Aorta (tissue), 5 donors: ENCODE measurements at regions not wholly inside any gene's neighbourhood (a gene's known extent, or its start where the extent isn't known, plus 50 kb on each side); places are given as distances from the start of the nearest gene placed in this dataset.

Source experiments
- ATAC-seq: fragments of 200-7000 bp; cut with Tn5 transposase; one replicate; pipeline ENCODE4 v1.9.1; 2022; ENCODE audit warnings: moderate library complexity; ENCODE audit not compliant: low FRiP score
- DNase-seq, 2 donors: peaks; one replicate each; pipeline ENCODE4 v3.0.0-alpha.2; 2020
- H3K27ac ChIP-seq, 2 donors: one replicate each; pipeline ENCODE4 v1.5.1; 2013; ENCODE audit warnings: low read length in 2 of 2, mild to moderate bottlenecking in 2 of 2, moderate library complexity in 2 of 2, control low read depth in 1 of 2, inconsistent platforms in 1 of 2, low read depth in 1 of 2
- H3K27me3 ChIP-seq, 2 donors: one replicate each; pipeline ENCODE4 v1.6.1; 2013; ENCODE audit warnings: control low read depth in 1 of 2, low read length in 1 of 2, mild to moderate bottlenecking in 1 of 2, moderate library complexity in 1 of 2; ENCODE audit not compliant: insufficient read depth in 2 of 2, control insufficient read depth in 1 of 2
- H3K36me3 ChIP-seq, 2 donors: one replicate each; pipeline ENCODE4 v1.6.1; 2013; ENCODE audit warnings: control low read depth in 1 of 2, low read length in 1 of 2, mild to moderate bottlenecking in 1 of 2; ENCODE audit not compliant: insufficient read depth in 2 of 2, control insufficient read depth in 1 of 2
- H3K4me1 ChIP-seq, 2 donors: one replicate each; pipeline ENCODE4 v1.6.1; 2013; ENCODE audit warnings: low read length in 2 of 2, control low read depth in 1 of 2, mild to moderate bottlenecking in 1 of 2, moderate library complexity in 1 of 2; ENCODE audit not compliant: insufficient read depth in 2 of 2, control insufficient read depth in 1 of 2
- H3K4me3 ChIP-seq, 2 donors: one replicate each; pipeline ENCODE4 v1.5.1; 2013; ENCODE audit warnings: low read length in 2 of 2, control low read depth in 1 of 2, mild to moderate bottlenecking in 1 of 2
- H3K9me3 ChIP-seq: one replicate; pipeline ENCODE4 v1.6.1; 2013; ENCODE audit warnings: mild to moderate bottlenecking, low read length; ENCODE audit not compliant: control insufficient read depth
- WGBS, 2 donors: extraction: QIAGEN DNeasy Blood & Tissue Kit; methylation state at CpG; one replicate each; pipeline ENCODE4 v1.1.7; 2013; 5-methylcytosine and 5-hydroxymethylcytosine counted together
- intact Hi-C, 2 donors: fragments of 100-400 bp; cut with DNase I; formaldehyde crosslinking; loops; one replicate each; pipeline versions ENCODE4 v1.14.2 to v1.15.0; 2022
- donor health status: healthy with polysubstance abuse.
- donor health status: Bipolar disorder and iron deficiency.
- donor health status: DM: no; HTN: no; CAD: no.
- donor health status: DM: no; HTN: no; CAD: no.
- donor health status: DM: yes; HTN: yes; CAD: no.

- Histone ChIP-seq H3K9me3 (no peaks in the 10 kb centered on the region), H3K27ac (no peak overlapping the region), H3K27me3 (no peaks in the 10 kb centered on the region), H3K4me3 (no peak overlapping the region), H3K36me3 (no peaks in the 10 kb centered on the region), H3K4me1 (no peaks in the 10 kb centered on the region)
- WGBS, 2 donors: 93 to 95% methylated on average over 2 of the region's 2 CpGs
- intact Hi-C loops: no loop called here
- DNase-seq (no peak), ATAC-seq (no peak)
These were observed 1181.3 kb downstream of the SLITRK1 start for GRCh38 chr13:82701020-82701419.

GRCh38 chr13:82698941-82699340 is 1183.3 kb downstream of the SLITRK1 start:
- H3K27me3 ChIP-seq: no peaks in the 10 kb centered on the region
- no peaks in the 10 kb centered on the region for H3K9me3 ChIP-seq
- ATAC-seq: no peak
- no peaks in the 10 kb centered on the region for H3K4me1 ChIP-seq
- DNase-seq: no peak
- intact Hi-C loops: no loop called here
- no peaks in the 10 kb centered on the region for H3K36me3 ChIP-seq
- no peak overlapping the region for H3K27ac ChIP-seq
- no peak overlapping the region for H3K4me3 ChIP-seq

- Histone ChIP-seq H3K4me1 (no peaks in the 10 kb centered on the region), H3K9me3 (no peaks in the 10 kb centered on the region), H3K36me3 (no peaks in the 10 kb centered on the region), H3K27me3 (no peaks in the 10 kb centered on the region), H3K27ac (no peak overlapping the region), H3K4me3 (no peak overlapping the region)
- no peak for ATAC-seq
- no peak for DNase-seq
- intact Hi-C loops: no loop called here
These were observed 1183.9 kb downstream of the SLITRK1 start for GRCh38 chr13:82698383-82698782.

GRCh38 chr13:82693607-82694006 is 1188.7 kb downstream of the SLITRK1 start:
- H3K36me3 ChIP-seq: no peaks in the 10 kb centered on the region
- no peaks in the 10 kb centered on the region for H3K4me1 ChIP-seq
- DNase-seq (no peak), ATAC-seq (no peak)
- no peaks in the 10 kb centered on the region for H3K27me3 ChIP-seq
- H3K27ac ChIP-seq: no peak overlapping the region
- intact Hi-C loops: no loop called here
- no peaks in the 10 kb centered on the region for H3K9me3 ChIP-seq
- no peak overlapping the region for H3K4me3 ChIP-seq
- WGBS, 2 donors: 88 to 93% methylated on average over 1 of the region's 1 CpG

GRCh38 chr13:82688400-82688994 is 1193.8 kb downstream of the SLITRK1 start:
- Histone ChIP-seq H3K27ac (no peak overlapping the region), H3K4me3 (peak overlapping the region in 1 of 2 donors; percentile 26), H3K27me3 (no peaks in the 10 kb centered on the region), H3K36me3 (no peaks in the 10 kb centered on the region), H3K9me3 (no peaks in the 10 kb centered on the region), H3K4me1 (no peaks in the 10 kb centered on the region)
- 26 to 33% methylated on average over 2 of the region's 2 CpGs for WGBS, 2 donors
- intact Hi-C loops: no loop called here
- ATAC-seq (no peak), DNase-seq (no peak)

GRCh38 chr13:82687884-82688283 is 1194.4 kb downstream of the SLITRK1 start:
- ATAC-seq (no peak), DNase-seq (no peak)
- H3K4me3 ChIP-seq: no peak overlapping the region

GRCh38 chr13:82681535-82681934 is 1200.7 kb downstream of the SLITRK1 start:
- 65 to 81% methylated on average over 4 of the region's 4 CpGs for WGBS, 2 donors
- Histone ChIP-seq H3K9me3 (peaks cover 2% of the 10 kb centered on the region), H3K27ac (no peak overlapping the region), H3K27me3 (no peaks in the 10 kb centered on the region), H3K4me3 (no peak overlapping the region), H3K4me1 (no peaks in the 10 kb centered on the region), H3K36me3 (no peaks in the 10 kb centered on the region)
- intact Hi-C loops: no loop called here
- DNase-seq (no peak), ATAC-seq (no peak)

More at GRCh38 chr13:82687884-82688283, 1194.4 kb downstream of the SLITRK1 start:
- no peak overlapping the region for H3K27ac ChIP-seq
- H3K36me3 ChIP-seq: no peaks in the 10 kb centered on the region
- intact Hi-C loops: no loop called here
- no peaks in the 10 kb centered on the region for H3K9me3 ChIP-seq
- no peaks in the 10 kb centered on the region for H3K4me1 ChIP-seq
- no peaks in the 10 kb centered on the region for H3K27me3 ChIP-seq

- Histone ChIP-seq H3K4me3 (no peak overlapping the region), H3K36me3 (no peaks in the 10 kb centered on the region), H3K27ac (no peak overlapping the region), H3K27me3 (no peaks in the 10 kb centered on the region), H3K4me1 (no peaks in the 10 kb centered on the region), H3K9me3 (peaks cover 2% of the 10 kb centered on the region)
- intact Hi-C loops: no loop called here
- WGBS, 2 donors: 91 to 96% methylated on average over 3 of the region's 3 CpGs
- no peak for DNase-seq
- no peak for ATAC-seq
These were observed 1204.2 kb downstream of the SLITRK1 start for GRCh38 chr13:82678052-82678451.

- no peak for ATAC-seq
These were observed 1207.2 kb downstream of the SLITRK1 start for GRCh38 chr13:82675024-82675423.

More at GRCh38 chr13:82675024-82675423, 1207.2 kb downstream of the SLITRK1 start:
- Histone ChIP-seq H3K27me3 (no peaks in the 10 kb centered on the region), H3K36me3 (no peaks in the 10 kb centered on the region), H3K4me3 (no peak overlapping the region), H3K27ac (no peak overlapping the region), H3K9me3 (no peaks in the 10 kb centered on the region), H3K4me1 (no peaks in the 10 kb centered on the region)
- no peak for DNase-seq
- intact Hi-C loops: no loop called here
